GM18517 (cell line): ENCODE measurements at regions not wholly inside any gene's neighbourhood (a gene's known extent, or its start where the extent isn't known, plus 50 kb on each side); places are given as distances from the start of the nearest gene placed in this dataset.
"Not testable (repeated sequence)": the region's sequence is repeated elsewhere in the genome, so short reads cannot be mapped to it uniquely, and the experiment has no call there.

ENCODE experiments used
- ATAC-seq: cut with Tn5 transposase; IDR thresholded peaks from one replicate; pipeline ENCODE4 v1.9.1; 2021; ENCODE audit warnings: mild to moderate bottlenecking, moderate library complexity; ENCODE audit not compliant: unreplicated experiment

DNA sequence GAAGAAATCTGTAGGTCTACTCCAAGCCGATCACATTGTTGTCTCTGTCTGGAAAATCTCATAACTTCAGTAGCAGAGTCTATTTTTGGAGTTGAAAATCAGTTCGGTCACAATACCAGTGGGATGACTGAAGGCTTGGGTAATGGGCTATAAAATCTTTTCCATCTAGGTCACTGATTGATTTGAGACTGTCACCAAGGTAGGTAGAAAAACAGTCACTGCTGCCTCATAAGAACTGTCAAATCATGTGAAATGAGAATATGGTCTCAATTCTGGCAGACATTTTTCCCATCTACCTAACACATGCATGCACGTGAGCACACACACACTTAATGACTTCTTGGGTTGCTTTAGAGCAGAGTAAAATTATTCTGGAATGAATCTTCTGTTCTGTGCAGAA is 1162.8 kb upstream of the CITED2 start:
- no peak for ATAC-seq

GRCh38 chr6:140535511-140535910 is 1161.1 kb upstream of the CITED2 start:
- no peak for ATAC-seq

GRCh38 chr6:140533526-140533925 is 1159.1 kb upstream of the CITED2 start:
- ATAC-seq, result no peak

DNA sequence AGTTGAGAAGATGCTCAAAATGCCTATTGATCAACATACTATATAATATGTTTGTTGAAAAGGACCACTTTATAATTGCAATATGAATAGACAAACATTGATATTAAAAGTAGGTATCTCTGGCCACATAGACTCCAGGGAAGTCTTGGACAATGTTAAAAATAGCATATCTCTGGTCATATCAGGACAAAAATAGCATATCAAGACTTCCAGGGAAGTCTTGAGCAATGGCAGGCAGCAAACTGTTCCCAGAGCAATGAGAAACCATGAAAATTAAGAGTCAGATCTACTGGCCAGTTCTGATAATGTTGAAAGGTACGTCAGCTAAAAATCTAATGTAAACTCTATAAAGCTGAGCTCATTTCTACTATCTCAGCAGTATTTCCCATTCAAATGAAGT is 1130.3 kb upstream of the CITED2 start:
- ATAC-seq, result no peak

GRCh38 chr6:140500849-140501248 is 1126.4 kb upstream of the CITED2 start:
- ATAC-seq, result no peak

DNA sequence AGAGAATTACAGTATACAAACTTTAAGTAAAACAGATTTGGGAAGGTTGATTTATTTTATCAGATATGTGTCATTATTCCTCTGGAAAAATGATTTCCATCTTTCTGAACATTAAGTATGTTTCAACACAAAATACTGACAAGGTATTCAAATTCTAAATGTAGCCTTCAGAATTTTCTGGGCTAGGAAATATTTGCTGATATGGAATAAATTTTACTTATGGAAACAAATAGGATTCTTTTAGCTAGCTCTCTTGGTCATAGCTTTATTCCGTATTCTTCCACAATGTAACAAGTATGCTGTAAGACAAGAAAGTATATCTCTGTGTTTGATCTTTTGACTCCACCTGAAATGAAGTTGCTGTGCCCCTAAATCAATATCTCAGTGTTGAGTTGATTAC is 1125.2 kb upstream of the CITED2 start:
- no peak for ATAC-seq

- ATAC-seq, result no peak
Measured at GRCh38 chr6:140494321-140495108, 1120.1 kb upstream of the CITED2 start.

- ATAC-seq, result not testable (repeated sequence)
Measured at GRCh38 chr6:140493470-140493869, 1119.0 kb upstream of the CITED2 start.

DNA sequence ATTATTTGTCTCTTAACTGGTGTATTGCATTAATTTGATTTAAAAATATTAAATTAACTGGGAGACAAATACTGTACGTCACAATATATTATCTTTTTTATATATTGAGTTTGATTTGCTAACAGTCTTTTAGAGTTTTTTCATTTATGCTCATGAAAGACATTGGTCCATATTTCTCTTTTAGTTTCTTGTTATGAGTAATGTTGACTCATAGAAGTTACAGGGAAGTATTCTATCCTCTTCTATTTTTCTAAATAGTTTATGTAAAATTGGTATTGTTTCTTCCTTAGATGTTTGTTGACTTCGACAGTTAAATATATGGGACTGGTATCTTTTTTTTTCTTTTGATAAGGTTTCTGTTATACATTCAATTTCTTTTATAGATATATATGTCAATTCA is 1115.6 kb upstream of the CITED2 start:
- ATAC-seq, result no peak

- no peak for ATAC-seq
Measured at GRCh38 chr6:140487586-140487985, 1113.1 kb upstream of the CITED2 start.

GRCh38 chr6:140486450-140487361 is 1112.3 kb upstream of the CITED2 start:
- no peak for ATAC-seq

DNA sequence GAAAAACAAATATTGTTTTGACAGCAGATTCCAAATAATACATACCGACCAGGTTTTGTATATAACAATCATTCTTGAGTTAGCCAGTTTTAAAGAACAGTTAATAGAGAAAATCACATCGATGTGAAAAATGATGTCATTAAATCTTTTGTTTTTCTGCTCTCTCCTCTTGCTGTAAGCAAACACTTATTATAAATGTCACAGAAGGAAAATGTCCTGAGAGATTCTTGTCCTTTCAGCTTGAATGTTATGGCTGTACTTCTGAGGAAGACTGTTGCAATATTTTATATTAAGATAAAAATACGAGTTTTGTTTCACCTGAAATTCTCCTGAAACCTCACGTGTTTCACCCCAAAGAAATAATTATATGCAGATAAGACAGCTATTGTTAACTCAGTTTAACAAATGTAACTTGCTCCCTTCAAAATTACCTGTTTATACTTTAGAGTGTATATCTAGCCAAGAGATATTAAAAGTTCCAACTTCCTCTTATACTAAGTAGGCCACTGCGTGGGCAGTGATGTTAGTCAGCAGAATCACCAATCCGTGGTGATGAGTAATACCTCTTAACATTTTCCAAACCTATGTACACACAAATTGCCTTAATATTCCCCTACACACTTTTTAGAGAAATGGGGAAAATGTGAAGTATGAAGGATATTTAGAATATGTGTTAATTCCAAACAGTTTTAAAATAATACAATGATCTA is 1111.4 kb upstream of the CITED2 start:
- ATAC-seq, result no peak

- no peak for ATAC-seq
Measured at GRCh38 chr6:140480852-140481251, 1106.4 kb upstream of the CITED2 start.

DNA sequence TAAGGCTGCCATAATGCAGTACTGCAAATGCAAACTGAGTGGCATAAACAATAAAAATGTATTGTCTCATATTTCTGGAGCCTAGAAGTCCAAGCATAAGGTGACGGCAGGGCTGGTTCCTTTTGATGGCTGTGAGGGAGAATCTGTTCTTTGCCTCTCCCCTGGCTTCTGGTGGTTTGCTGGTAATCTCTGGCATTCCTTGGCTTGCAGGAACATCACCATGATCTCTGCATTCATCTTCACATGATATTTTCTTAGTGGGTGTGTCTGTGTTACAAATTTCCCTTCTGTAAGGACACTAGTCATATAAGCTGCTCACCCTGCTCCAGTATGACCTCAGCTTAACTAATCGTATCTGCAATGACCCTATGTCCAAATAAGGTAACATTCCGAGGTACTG is 1104.2 kb upstream of the CITED2 start:
- ATAC-seq, result no peak

- ATAC-seq, result no peak
Measured at GRCh38 chr6:140475086-140475485, 1100.6 kb upstream of the CITED2 start.

- no peak for ATAC-seq
Measured at GRCh38 chr6:140464720-140465119, 1090.3 kb upstream of the CITED2 start.

- ATAC-seq, result no peak
Measured at GRCh38 chr6:140463312-140463710, 1088.9 kb upstream of the CITED2 start.

DNA sequence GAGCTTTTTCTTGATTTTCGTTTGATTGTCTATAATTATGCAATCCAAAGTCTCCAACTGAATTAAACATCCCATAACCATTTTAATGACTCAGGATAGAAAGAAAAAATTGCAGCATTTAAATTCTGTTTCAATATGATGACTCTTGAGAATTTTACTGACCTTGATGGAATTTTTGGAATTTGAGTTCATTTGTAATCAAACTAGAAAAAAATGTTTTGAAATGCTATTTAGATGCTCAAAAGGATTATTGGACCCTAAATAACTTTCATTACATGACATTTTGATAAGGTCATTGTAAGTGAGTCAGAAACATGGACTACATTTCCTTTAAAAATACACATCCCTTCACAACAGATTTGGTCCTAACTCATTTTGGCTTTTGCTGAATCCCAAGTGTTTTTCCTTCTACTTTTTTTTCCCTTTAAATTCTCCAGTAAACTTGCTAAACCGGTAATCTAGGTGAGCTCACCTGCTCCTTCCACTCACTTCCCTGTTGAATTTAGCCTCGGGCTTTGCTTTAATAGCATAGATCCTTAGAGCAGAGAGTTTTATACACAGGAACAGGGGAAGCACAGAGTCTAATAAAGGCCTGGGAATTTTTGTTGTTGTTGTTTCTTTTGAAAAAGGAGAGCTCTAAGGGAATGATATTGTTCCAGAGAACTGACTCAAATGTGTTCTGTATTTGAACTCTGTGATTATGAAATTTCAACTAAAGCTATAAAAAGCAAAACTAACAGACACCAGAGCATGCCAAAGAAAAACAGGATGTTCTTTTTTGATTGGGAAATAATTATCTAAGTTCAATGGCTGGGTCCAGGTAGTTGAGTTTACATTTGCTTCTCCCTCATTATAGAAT is 1088.2 kb upstream of the CITED2 start:
- no peak for ATAC-seq

DNA sequence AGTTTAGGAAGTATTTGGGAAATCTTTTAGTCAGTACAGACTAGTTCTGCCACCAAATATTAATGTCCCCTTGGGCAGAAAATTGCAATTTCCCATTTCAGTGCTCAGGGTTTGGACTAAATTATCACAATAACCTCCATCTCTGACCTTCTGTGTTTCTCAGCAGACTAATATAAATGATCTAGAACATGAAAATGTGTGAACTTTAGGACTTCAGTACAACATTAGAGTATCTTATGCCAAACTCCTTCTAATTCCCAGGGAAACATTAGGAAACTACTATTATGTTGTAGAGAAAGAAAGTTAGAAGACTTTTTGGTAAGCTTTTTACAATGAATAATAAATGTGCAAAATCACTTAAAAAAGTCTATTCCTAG is 1087.6 kb upstream of the CITED2 start:
- ATAC-seq, result no peak

- no peak for ATAC-seq
Measured at GRCh38 chr6:140460267-140460666, 1085.8 kb upstream of the CITED2 start.

- ATAC-seq, result no peak
Measured at GRCh38 chr6:140459209-140459608, 1084.8 kb upstream of the CITED2 start.
